Natural killer cell (primary cell): ENCODE measurements at regions not wholly inside any gene's neighbourhood (a gene's known extent, or its start where the extent isn't known, plus 50 kb on each side); places are given as distances from the start of the nearest gene placed in this dataset.
"Not testable (repeated sequence)": the region's sequence is repeated elsewhere in the genome, so short reads cannot be mapped to it uniquely, and the experiment has no call there.

Experiments
- ATAC-seq, 3 donors: fragments of 150-1000 bp in 2 of 3; fragments of 200-7000 bp in 1 of 3; cut with Tn5 transposase; 1 replicate in 1 of 3; 2 replicates in 2 of 3; pipeline ENCODE4 v1.10.0; 2021; ENCODE audit warnings: mild to moderate bottlenecking in 2 of 3, moderate library complexity in 2 of 3
- DNase-seq, 2 donors: peaks; one replicate each; pipeline versions ENCODE4 v3.0.0 to v3.0.0-alpha.2; 2013 to 2021; ENCODE audit warnings: mixed read lengths in 1 of 2
- H3K27ac ChIP-seq: one replicate; pipeline ENCODE4 v1.5.1; 2013; ENCODE audit warnings: mild to moderate bottlenecking, low read length
- H3K27me3 ChIP-seq: one replicate; pipeline ENCODE4 v1.6.1; 2013; ENCODE audit warnings: low read length; ENCODE audit not compliant: control insufficient read depth, insufficient read depth
- H3K36me3 ChIP-seq: one replicate; pipeline ENCODE4 v1.6.1; 2013; ENCODE audit warnings: low read length; ENCODE audit not compliant: control insufficient read depth, insufficient read depth
- H3K4me1 ChIP-seq: one replicate; pipeline ENCODE4 v1.6.1; 2013; ENCODE audit warnings: low read length; ENCODE audit not compliant: control insufficient read depth, insufficient read depth
- H3K4me3 ChIP-seq: one replicate; pipeline ENCODE4 v1.5.1; 2013; ENCODE audit warnings: low read length
- H3K9me3 ChIP-seq: one replicate; pipeline ENCODE4 v1.6.1; 2013; ENCODE audit warnings: low read length; ENCODE audit not compliant: control insufficient read depth, insufficient read depth
- H3K27ac Mint-ChIP-seq, 2 donors: one replicate each; pipeline ENCODE4 v1.8.0; 2022; ENCODE audit warnings: mild to moderate bottlenecking in 2 of 2, mixed read lengths in 2 of 2, moderate library complexity in 1 of 2
- H3K27me3 Mint-ChIP-seq, 2 donors: one replicate each; pipeline ENCODE4 v1.8.0; 2022; ENCODE audit warnings: low read depth in 2 of 2, mixed read lengths in 2 of 2
- H3K36me3 Mint-ChIP-seq: one replicate; pipeline ENCODE4 v1.8.0; 2022; ENCODE audit warnings: mixed read lengths
- H3K4me1 Mint-ChIP-seq, 2 donors: one replicate each; pipeline ENCODE4 v1.8.0; 2022; ENCODE audit warnings: mixed read lengths in 2 of 2
- H3K4me3 Mint-ChIP-seq: one replicate; pipeline ENCODE4 v1.8.0; 2022; ENCODE audit warnings: mild to moderate bottlenecking, moderate library complexity, mixed read lengths
- H3K9me3 Mint-ChIP-seq, 2 donors: one replicate each; pipeline ENCODE4 v1.8.0; 2022; ENCODE audit warnings: mixed read lengths in 2 of 2
- WGBS: methylation state at CpG from one replicate; pipeline ENCODE4 v1.1.7; 2013; ENCODE audit warnings: missing lambda C conversion rate; ENCODE audit not compliant: insufficient coverage; 5-methylcytosine and 5-hydroxymethylcytosine counted together
- intact Hi-C: fragments of 100-400 bp; cut with micrococcal nuclease; formaldehyde crosslinking; loops from one replicate; pipeline ENCODE4 v1.14.2; 2022
- TF ChIP-seq, protein P1 (sequence below): fragments of 200-600 bp; IDR thresholded peaks from one replicate; pipeline ENCODE4 v1.8.0; 2022; ENCODE audit warnings: antibody characterized with exemption

DNA sequence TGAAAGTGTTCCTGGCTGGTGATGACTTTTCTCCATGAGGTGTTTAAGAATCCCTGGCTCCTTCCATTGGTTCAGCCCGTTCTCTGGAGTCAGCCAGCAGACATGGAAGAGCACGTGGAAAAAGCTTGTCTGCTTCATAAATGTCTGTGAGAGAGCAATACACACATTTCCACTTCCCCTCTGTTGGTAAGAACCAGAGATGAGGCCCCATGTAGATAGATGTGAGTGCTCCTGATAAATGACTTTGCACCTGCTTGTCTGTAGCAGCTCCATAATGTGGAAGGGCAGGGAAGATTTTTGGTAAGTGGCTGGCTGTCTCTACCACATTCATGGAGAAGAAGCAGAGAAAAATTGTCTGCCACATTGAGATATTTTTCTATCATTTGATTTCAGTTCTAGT is 325.8 kb downstream of the LMO7 start:
- peaks cover 4 to 9% of the 10 kb centered on the region in 2 donors for H3K9me3 Mint-ChIP-seq

DNA sequence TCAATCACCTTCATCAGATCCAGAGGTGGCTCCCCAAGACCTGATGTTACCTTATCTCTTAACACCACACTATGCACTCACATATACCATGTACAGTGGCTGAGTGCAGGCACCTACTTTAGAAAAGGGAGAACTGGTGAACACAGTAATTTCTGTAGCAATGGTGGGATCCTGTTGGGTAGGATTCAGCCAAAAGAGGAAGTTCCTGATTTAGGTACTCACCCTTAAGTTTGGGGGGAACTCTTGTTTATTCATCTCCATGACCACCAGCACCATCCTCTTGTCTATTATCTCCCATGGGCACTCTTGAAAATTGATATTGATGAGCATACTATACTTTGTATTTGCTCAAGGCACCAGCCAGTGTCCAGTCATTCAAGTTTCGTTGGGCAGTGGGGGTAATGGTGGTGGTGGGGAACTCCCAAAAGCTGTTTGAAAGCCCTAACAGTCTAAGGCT is 324.4 kb downstream of the LMO7 start:
- Histone ChIP-seq H3K9me3 (no peaks in the 10 kb centered on the region), H3K27me3 (no peaks in the 10 kb centered on the region), H3K4me1 (no peaks in the 10 kb centered on the region), H3K4me3 (no peak overlapping the region), H3K36me3 (no peaks in the 10 kb centered on the region), H3K27ac (no peak overlapping the region)
- no peaks in the 10 kb centered on the region for H3K4me1 Mint-ChIP-seq
- 69% methylated on average over 1 of the region's 1 CpG for whole genome bisulfite sequencing
- ATAC-seq: no peak
- no peak for DNase-seq
- H3K4me3 Mint-ChIP-seq: no peak overlapping the region
- H3K36me3 Mint-ChIP-seq: no peaks in the 10 kb centered on the region
- peaks cover 0 to 2% of the 10 kb centered on the region in 2 donors for H3K27me3 Mint-ChIP-seq
- intact Hi-C loops: no loop called here
- peaks cover 3 to 9% of the 10 kb centered on the region in 2 donors for H3K9me3 Mint-ChIP-seq
- TF ChIP-seq, protein P1, sequence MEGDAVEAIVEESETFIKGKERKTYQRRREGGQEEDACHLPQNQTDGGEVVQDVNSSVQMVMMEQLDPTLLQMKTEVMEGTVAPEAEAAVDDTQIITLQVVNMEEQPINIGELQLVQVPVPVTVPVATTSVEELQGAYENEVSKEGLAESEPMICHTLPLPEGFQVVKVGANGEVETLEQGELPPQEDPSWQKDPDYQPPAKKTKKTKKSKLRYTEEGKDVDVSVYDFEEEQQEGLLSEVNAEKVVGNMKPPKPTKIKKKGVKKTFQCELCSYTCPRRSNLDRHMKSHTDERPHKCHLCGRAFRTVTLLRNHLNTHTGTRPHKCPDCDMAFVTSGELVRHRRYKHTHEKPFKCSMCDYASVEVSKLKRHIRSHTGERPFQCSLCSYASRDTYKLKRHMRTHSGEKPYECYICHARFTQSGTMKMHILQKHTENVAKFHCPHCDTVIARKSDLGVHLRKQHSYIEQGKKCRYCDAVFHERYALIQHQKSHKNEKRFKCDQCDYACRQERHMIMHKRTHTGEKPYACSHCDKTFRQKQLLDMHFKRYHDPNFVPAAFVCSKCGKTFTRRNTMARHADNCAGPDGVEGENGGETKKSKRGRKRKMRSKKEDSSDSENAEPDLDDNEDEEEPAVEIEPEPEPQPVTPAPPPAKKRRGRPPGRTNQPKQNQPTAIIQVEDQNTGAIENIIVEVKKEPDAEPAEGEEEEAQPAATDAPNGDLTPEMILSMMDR: no peak
- no peak overlapping the region for H3K27ac Mint-ChIP-seq

More for the DNA sequence above, 325.8 kb downstream of the LMO7 start:
- Histone ChIP-seq H3K36me3 (no peaks in the 10 kb centered on the region), H3K4me3 (no peak overlapping the region), H3K9me3 (no peaks in the 10 kb centered on the region), H3K27me3 (no peaks in the 10 kb centered on the region), H3K27ac (no peak overlapping the region), H3K4me1 (no peaks in the 10 kb centered on the region)
- no peak for ATAC-seq
- no peak overlapping the region for H3K4me3 Mint-ChIP-seq
- TF ChIP-seq, protein P1: no peak
- H3K4me1 Mint-ChIP-seq: no peaks in the 10 kb centered on the region
- 75% methylated on average over 1 of the region's 2 CpGs for WGBS
- H3K36me3 Mint-ChIP-seq: no peaks in the 10 kb centered on the region
- no peak for DNase-seq
- intact Hi-C loops: no loop called here
- peaks cover 0 to 2% of the 10 kb centered on the region in 2 donors for H3K27me3 Mint-ChIP-seq
- H3K27ac Mint-ChIP-seq: no peak overlapping the region

DNA sequence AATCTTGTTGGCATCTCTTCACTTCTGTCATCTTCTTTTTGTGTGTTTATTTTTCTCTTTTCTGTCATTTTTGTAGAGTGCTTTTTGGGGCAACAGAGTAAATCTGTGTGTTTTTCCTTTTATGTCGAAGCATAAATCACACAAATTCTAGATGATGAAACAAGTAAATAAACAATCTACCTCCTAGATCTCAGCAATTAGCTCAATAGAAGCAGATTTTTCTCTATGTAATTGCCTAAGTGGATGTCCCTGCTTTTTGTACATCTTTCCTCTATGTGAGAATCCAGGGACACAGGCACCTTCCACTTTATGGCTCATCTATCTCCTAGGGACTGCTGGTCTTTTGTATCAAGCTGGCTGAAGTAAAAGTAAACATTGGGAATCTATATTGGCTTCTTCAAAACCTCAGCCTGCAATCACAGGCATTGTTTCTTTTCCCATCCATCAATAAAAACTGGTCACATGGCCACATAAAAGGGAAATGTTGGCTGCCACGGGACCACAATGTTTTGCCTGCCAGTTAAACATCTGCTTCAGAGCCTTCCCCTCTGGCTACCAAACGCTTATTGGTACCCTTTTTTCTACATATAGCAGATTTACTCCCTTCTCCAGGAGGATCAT is 323.8 kb downstream of the LMO7 start:
- Mint-ChIP-seq H3K4me1 (no peaks in the 10 kb centered on the region), H3K27me3 (peaks cover 0 to 2% of the 10 kb centered on the region in 2 donors), H3K36me3 (no peaks in the 10 kb centered on the region), H3K4me3 (no peak overlapping the region), H3K9me3 (peaks cover 2 to 10% of the 10 kb centered on the region in 2 donors), H3K27ac (no peak overlapping the region)
- Histone ChIP-seq H3K9me3 (no peaks in the 10 kb centered on the region), H3K4me1 (no peaks in the 10 kb centered on the region), H3K27ac (no peak overlapping the region), H3K27me3 (no peaks in the 10 kb centered on the region), H3K36me3 (no peaks in the 10 kb centered on the region), H3K4me3 (no peak overlapping the region)
- intact Hi-C loops: no loop called here
- ATAC-seq: no peak
- WGBS: 32% methylated on average over 3 of the region's 3 CpGs
- TF ChIP-seq, protein P1: no peak
- no peak for DNase-seq

DNA sequence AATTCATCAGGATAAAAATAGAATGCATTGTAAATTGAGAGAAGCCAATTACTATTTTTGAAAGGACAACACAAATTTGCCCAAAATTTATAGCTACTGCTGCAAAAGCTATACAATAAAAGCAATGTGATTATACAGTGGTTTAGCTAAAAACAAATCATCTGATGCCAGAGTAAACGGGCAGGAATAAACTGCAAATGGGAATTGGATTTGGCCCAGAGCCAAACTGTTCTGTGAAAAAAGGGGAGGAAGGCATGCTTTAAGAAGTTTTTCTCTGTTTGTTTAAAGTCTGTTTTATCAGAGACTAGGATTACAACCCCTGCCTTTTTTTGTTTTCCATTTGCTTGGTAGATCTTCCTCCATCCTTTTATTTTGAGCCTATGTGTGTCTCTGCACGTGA is 317.5 kb downstream of the LMO7 start:
- 86% methylated on average over 1 of the region's 2 CpGs for WGBS
- H3K9me3 Mint-ChIP-seq, H3K27ac ChIP-seq, H3K9me3 ChIP-seq, DNase-seq, H3K27me3 ChIP-seq, H3K4me1 ChIP-seq, H3K36me3 ChIP-seq, H3K36me3 Mint-ChIP-seq, H3K4me3 Mint-ChIP-seq, ATAC-seq, H3K27me3 Mint-ChIP-seq, H3K27ac Mint-ChIP-seq, H3K4me3 ChIP-seq, intact Hi-C loops, H3K4me1 Mint-ChIP-seq: not testable (repeated sequence)
